ENCODE measurements at regions not wholly inside any gene's neighbourhood (a gene's known extent, or its start where the extent isn't known, plus 50 kb on each side); places are given as distances from the start of the nearest gene placed in this dataset.

DNA sequence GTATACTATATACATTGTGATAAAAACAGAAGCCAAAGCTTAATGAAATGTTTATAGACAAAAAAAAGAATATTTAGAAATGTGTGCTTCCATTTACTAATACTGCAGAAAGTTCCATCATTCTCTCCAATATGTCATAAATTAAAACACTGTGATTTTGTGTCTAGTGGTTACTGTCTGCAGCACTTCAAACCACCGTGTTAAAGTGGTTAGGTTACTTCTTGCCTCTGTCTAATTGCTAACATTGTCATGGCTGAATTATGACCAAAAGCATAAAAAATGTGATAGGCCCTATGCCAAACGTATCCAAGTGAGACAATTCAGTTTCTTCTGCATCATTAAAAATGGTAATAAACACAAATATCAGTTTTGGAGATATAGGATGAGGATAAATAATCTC is 52.7 kb upstream of the CST5 start:
- DNase-seq: peak; percentile 24

Measured in DMS79 treated with DMSO at 0.1 percent for 48 hours (cell line).